HUES48 (cell line): ENCODE measurements at regions not wholly inside any gene's neighbourhood (a gene's known extent, or its start where the extent isn't known, plus 50 kb on each side); places are given as distances from the start of the nearest gene placed in this dataset.

Source experiments
- H3K27ac ChIP-seq: one replicate; pipeline ENCODE4 v1.7.0; 2013; ENCODE audit warnings: low read depth, low read length, inconsistent platforms
- H3K27me3 ChIP-seq: 2 replicates; pipeline ENCODE4 v1.6.1; 2013; ENCODE audit warnings: mild to moderate bottlenecking, low read length; ENCODE audit not compliant: control insufficient read depth, insufficient read depth
- H3K36me3 ChIP-seq: 2 replicates; pipeline ENCODE4 v1.6.1; 2013; ENCODE audit warnings: low read length; ENCODE audit not compliant: control insufficient read depth, insufficient read depth
- H3K4me1 ChIP-seq: 2 replicates; pipeline ENCODE4 v1.6.1; 2013; ENCODE audit warnings: mild to moderate bottlenecking, low read length; ENCODE audit not compliant: control insufficient read depth, insufficient read depth
- H3K4me3 ChIP-seq: 2 replicates; pipeline ENCODE4 v1.5.1; 2013; ENCODE audit warnings: mild to moderate bottlenecking, low read depth, low read length
- H3K9ac ChIP-seq: 2 replicates; pipeline ENCODE4 v1.6.1; 2013; ENCODE audit warnings: mild to moderate bottlenecking, low read depth, low read length, moderate library complexity
- H3K9me3 ChIP-seq: 2 replicates; pipeline ENCODE4 v1.6.1; 2013; ENCODE audit warnings: low read length; ENCODE audit not compliant: control insufficient read depth, insufficient read depth

- H3K9ac ChIP-seq = no peak overlapping the region
- H3K4me3 ChIP-seq = no peak overlapping the region
- H3K27ac ChIP-seq = no peak overlapping the region
- H3K27me3 ChIP-seq = no peaks in the 10 kb centered on the region
- H3K9me3 ChIP-seq = peaks cover 7% of the 10 kb centered on the region; the same call in 1 of the 2 replicates
- H3K36me3 ChIP-seq = no peaks in the 10 kb centered on the region
- H3K4me1 ChIP-seq = no peaks in the 10 kb centered on the region
Observed at GRCh38 chr5:44661851-44662250, 146.9 kb upstream of the MRPS30 start.

- H3K9me3 ChIP-seq = peaks cover 20% of the 10 kb centered on the region
- no peak overlapping the region for H3K27ac ChIP-seq
- H3K4me3 ChIP-seq = no peak overlapping the region
Observed at GRCh38 chr5:44660251-44660650, 148.5 kb upstream of the MRPS30 start.

GRCh38 chr5:44659334-44659733 lies 149.4 kb upstream of the MRPS30 start:
- Histone ChIP-seq H3K9me3 (peaks cover 24% of the 10 kb centered on the region), H3K36me3 (no peaks in the 10 kb centered on the region), H3K27ac (no peak overlapping the region), H3K4me3 (no peak overlapping the region), H3K4me1 (no peaks in the 10 kb centered on the region), H3K27me3 (no peaks in the 10 kb centered on the region), H3K9ac (no peak overlapping the region)

More at GRCh38 chr5:44660251-44660650, 148.5 kb upstream of the MRPS30 start:
- Histone ChIP-seq H3K27me3 (no peaks in the 10 kb centered on the region), H3K9ac (no peak overlapping the region), H3K4me1 (no peaks in the 10 kb centered on the region), H3K36me3 (no peaks in the 10 kb centered on the region)

- H3K27me3 ChIP-seq = no peaks in the 10 kb centered on the region
- no peak overlapping the region for H3K27ac ChIP-seq
Observed at GRCh38 chr5:44652674-44653073, 156.1 kb upstream of the MRPS30 start.

GRCh38 chr5:44646016-44646415 lies 162.7 kb upstream of the MRPS30 start:
- no peaks in the 10 kb centered on the region for H3K36me3 ChIP-seq
- H3K9me3 ChIP-seq = no peaks in the 10 kb centered on the region
- no peak overlapping the region for H3K27ac ChIP-seq
- H3K4me3 ChIP-seq = no peak overlapping the region
- H3K9ac ChIP-seq = no peak overlapping the region
- no peaks in the 10 kb centered on the region for H3K27me3 ChIP-seq
- no peaks in the 10 kb centered on the region for H3K4me1 ChIP-seq

More at GRCh38 chr5:44652674-44653073, 156.1 kb upstream of the MRPS30 start:
- no peak overlapping the region for H3K4me3 ChIP-seq
- H3K4me1 ChIP-seq = no peaks in the 10 kb centered on the region
- H3K36me3 ChIP-seq = no peaks in the 10 kb centered on the region
- H3K9ac ChIP-seq = no peak overlapping the region
- peaks cover 24% of the 10 kb centered on the region for H3K9me3 ChIP-seq

GRCh38 chr5:44645502-44645901 lies 163.2 kb upstream of the MRPS30 start:
- no peak overlapping the region for H3K9ac ChIP-seq
- H3K27ac ChIP-seq = no peak overlapping the region
- no peaks in the 10 kb centered on the region for H3K9me3 ChIP-seq
- H3K4me3 ChIP-seq = no peak overlapping the region
- H3K36me3 ChIP-seq = no peaks in the 10 kb centered on the region
- H3K4me1 ChIP-seq = no peaks in the 10 kb centered on the region
- no peaks in the 10 kb centered on the region for H3K27me3 ChIP-seq

- Histone ChIP-seq H3K9ac (no peak overlapping the region), H3K4me3 (no peak overlapping the region), H3K27ac (no peak overlapping the region), H3K36me3 (no peaks in the 10 kb centered on the region), H3K4me1 (no peaks in the 10 kb centered on the region), H3K9me3 (no peaks in the 10 kb centered on the region), H3K27me3 (no peaks in the 10 kb centered on the region)
Observed at GRCh38 chr5:44644628-44645027, 164.1 kb upstream of the MRPS30 start.

- no peak overlapping the region for H3K9ac ChIP-seq
Observed at GRCh38 chr5:44641820-44642219, 166.9 kb upstream of the MRPS30 start.

GRCh38 chr5:44640945-44641456 lies 167.7 kb upstream of the MRPS30 start:
- no peak overlapping the region for H3K9ac ChIP-seq
- no peak overlapping the region for H3K27ac ChIP-seq
- H3K4me1 ChIP-seq = no peaks in the 10 kb centered on the region
- H3K36me3 ChIP-seq = no peaks in the 10 kb centered on the region
- no peaks in the 10 kb centered on the region for H3K9me3 ChIP-seq
- no peaks in the 10 kb centered on the region for H3K27me3 ChIP-seq
- H3K4me3 ChIP-seq = no peak overlapping the region

More at GRCh38 chr5:44641820-44642219, 166.9 kb upstream of the MRPS30 start:
- H3K4me3 ChIP-seq = no peak overlapping the region
- H3K27me3 ChIP-seq = no peaks in the 10 kb centered on the region
- H3K4me1 ChIP-seq = no peaks in the 10 kb centered on the region
- H3K9me3 ChIP-seq = no peaks in the 10 kb centered on the region
- H3K27ac ChIP-seq = no peak overlapping the region
- H3K36me3 ChIP-seq = no peaks in the 10 kb centered on the region

- Histone ChIP-seq H3K9me3 (no peaks in the 10 kb centered on the region), H3K9ac (no peak overlapping the region), H3K36me3 (no peaks in the 10 kb centered on the region), H3K4me1 (no peaks in the 10 kb centered on the region), H3K27me3 (0 out of 2 replicates have a peak, but pooled peaks cover 4% of the 10 kb centered on the region), H3K4me3 (no peak overlapping the region), H3K27ac (no peak overlapping the region)
Observed at GRCh38 chr5:44637916-44638869, 170.6 kb upstream of the MRPS30 start.

- Histone ChIP-seq H3K4me1 (no peaks in the 10 kb centered on the region), H3K27ac (no peak overlapping the region), H3K9ac (no peak overlapping the region), H3K36me3 (no peaks in the 10 kb centered on the region), H3K27me3 (peaks cover 7% of the 10 kb centered on the region), H3K9me3 (no peaks in the 10 kb centered on the region), H3K4me3 (no peak overlapping the region)
Observed at GRCh38 chr5:44632344-44632743, 176.4 kb upstream of the MRPS30 start.
